ENCODE measurements at regions not wholly inside any gene's neighbourhood (a gene's known extent, or its start where the extent isn't known, plus 50 kb on each side); places are given as distances from the start of the nearest gene placed in this dataset.

DNA sequence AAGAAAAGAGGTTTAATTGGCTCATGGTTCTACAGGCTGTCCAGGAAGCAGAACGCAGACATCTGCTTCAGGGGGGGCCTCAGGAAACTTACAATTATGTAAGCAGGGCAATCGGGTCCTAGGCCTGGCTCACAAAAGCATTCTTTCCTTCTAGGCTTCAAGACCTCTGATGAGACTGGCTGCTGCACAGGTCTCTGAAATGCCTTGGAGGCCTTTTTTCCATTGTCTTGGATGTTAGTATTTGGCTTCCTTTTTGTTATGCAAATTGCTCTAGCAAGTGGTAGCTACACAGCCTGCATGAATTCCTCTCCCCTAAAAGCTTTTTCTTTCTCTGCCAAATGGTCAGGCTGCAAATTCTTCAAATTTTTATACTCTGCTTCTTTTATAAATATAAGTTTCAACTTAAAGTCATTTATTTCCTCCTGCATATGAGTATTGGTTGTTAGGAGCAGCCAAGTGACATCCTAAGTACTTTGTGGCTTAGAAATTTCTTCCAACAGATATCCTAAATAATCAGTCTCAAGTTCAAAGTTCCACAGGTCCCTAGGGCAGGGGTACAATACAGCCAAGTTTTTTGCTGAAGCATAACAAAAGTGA lies 83.1 kb upstream of the SEMA3A start:
- DNase-seq (ENCODE audit: extremely low spot score), result no peak
- POLR2A ChIA-PET, result no interaction called here
- CTCF ChIA-PET, result no interaction called here
- TF ChIP-seq, protein P1, sequence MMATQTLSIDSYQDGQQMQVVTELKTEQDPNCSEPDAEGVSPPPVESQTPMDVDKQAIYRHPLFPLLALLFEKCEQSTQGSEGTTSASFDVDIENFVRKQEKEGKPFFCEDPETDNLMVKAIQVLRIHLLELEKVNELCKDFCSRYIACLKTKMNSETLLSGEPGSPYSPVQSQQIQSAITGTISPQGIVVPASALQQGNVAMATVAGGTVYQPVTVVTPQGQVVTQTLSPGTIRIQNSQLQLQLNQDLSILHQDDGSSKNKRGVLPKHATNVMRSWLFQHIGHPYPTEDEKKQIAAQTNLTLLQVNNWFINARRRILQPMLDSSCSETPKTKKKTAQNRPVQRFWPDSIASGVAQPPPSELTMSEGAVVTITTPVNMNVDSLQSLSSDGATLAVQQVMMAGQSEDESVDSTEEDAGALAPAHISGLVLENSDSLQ (IDR thresholded peaks at IDR 0.05), result no peak
- TF ChIP-seq SUZ12 (IDR thresholded peaks at IDR 0.05) (no peak), LEF1 (IDR thresholded peaks at IDR 0.05; ENCODE audit: borderline replicate concordance) (no peak), TARDBP (IDR thresholded peaks at IDR 0.05) (no peak), BHLHE40 (IDR thresholded peaks at IDR 0.05; ENCODE audit: borderline replicate concordance) (no peak), L3MBTL2 (conservative IDR thresholded peaks at IDR 0.05) (no peak), FOXK2 (IDR thresholded peaks at IDR 0.05) (no peak), NFRKB (IDR thresholded peaks at IDR 0.05) (no peak)

DNA sequence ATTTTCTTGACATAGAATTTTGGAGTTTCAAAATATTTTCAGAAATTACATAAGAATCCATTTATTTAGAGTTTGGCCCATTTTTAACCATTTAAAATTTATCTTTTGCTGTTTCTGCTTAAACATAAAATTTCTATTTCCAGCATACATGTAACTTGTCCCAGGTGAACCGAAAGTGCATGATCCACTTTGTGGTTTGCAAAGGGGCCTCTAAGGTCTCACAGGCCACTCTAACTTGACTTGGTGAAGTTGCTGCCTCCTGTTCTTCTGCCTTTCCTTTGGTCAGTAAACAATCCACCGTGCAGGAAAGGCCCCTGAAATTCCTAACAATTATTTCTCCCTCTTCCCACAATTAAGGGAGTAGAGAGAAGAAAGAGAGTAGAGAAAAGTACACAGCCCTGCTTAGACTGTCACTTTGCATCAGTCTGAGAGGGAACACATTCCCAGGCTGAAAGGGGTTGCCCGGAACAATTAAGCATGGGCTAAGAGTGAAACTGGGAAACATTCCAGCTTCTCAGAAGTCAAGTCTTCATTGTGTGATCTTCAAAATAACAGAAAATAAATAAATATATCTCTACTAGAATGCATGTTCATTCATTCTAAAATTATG lies 79.5 kb upstream of the SEMA3A start:
- TF ChIP-seq SUZ12 (IDR thresholded peaks at IDR 0.05) (no peak), CTBP1 (IDR thresholded peaks at IDR 0.05; ENCODE audit: borderline replicate concordance) (no peak), ELF4 (IDR thresholded peaks at IDR 0.05) (no peak), BHLHE40 (IDR thresholded peaks at IDR 0.05; ENCODE audit: borderline replicate concordance) (no peak), L3MBTL2 (conservative IDR thresholded peaks at IDR 0.05) (no peak), LEF1 (IDR thresholded peaks at IDR 0.05; ENCODE audit: borderline replicate concordance) (no peak), FOXA1 (IDR thresholded peaks at IDR 0.05) (no peak), FOXM1 (IDR thresholded peaks at IDR 0.05; ENCODE audit: borderline replicate concordance) (no peak), NFRKB (IDR thresholded peaks at IDR 0.05) (no peak), TARDBP (IDR thresholded peaks at IDR 0.05) (no peak), ZNF384 (IDR thresholded peaks at IDR 0.05) (no peak), ARNT (IDR thresholded peaks at IDR 0.05) (no peak), HDGF (IDR thresholded peaks at IDR 0.05; ENCODE audit: borderline replicate concordance) (no peak), FOXK2 (IDR thresholded peaks at IDR 0.05) (no peak), SP1 (IDR thresholded peaks at IDR 0.05) (no peak)
- TF ChIP-seq, protein P1 (IDR thresholded peaks at IDR 0.05), result no peak
- DNase-seq (ENCODE audit: extremely low spot score), result no peak
- ChIA-PET POLR2A (no interaction called here), CTCF (no interaction called here)

DNA sequence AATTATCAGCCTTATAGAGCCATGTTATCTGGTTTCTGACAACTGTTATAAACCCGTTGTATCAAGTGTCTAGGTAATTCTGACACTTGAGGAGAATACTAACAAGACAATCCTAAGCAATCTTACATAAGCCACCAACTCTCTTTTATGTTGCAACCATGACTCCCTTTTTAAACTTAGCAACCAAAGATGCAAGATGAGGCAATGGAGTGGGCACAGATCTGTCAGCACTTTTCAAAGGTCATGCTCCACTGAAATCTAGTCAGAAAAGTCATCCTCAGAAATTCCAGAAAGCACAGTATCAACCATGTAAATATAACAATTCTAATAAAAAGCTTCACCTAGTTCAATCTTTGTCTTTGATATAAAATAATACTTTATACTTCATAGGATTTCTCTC lies 77.0 kb upstream of the SEMA3A start:
- ChIA-PET POLR2A (no interaction called here), CTCF (interaction anchor here (0.5 kb wide), 1 partner anchor 1957 kb away, joined by 3 read pairs; no protein-coding TSS in a partner anchor)
- TF ChIP-seq SP1 (IDR thresholded peaks at IDR 0.05) (no peak), FOXA1 (IDR thresholded peaks at IDR 0.05) (no peak), ZNF384 (IDR thresholded peaks at IDR 0.05) (no peak), ARNT (IDR thresholded peaks at IDR 0.05) (no peak), L3MBTL2 (conservative IDR thresholded peaks at IDR 0.05) (no peak), BHLHE40 (IDR thresholded peaks at IDR 0.05; ENCODE audit: borderline replicate concordance) (no peak), FOXM1 (IDR thresholded peaks at IDR 0.05; ENCODE audit: borderline replicate concordance) (no peak), ELF4 (IDR thresholded peaks at IDR 0.05) (no peak), SUZ12 (IDR thresholded peaks at IDR 0.05) (no peak), CTBP1 (IDR thresholded peaks at IDR 0.05; ENCODE audit: borderline replicate concordance) (no peak), NFRKB (IDR thresholded peaks at IDR 0.05) (no peak), FOXK2 (IDR thresholded peaks at IDR 0.05) (no peak), TARDBP (IDR thresholded peaks at IDR 0.05) (no peak), LEF1 (IDR thresholded peaks at IDR 0.05; ENCODE audit: borderline replicate concordance) (no peak), HDGF (IDR thresholded peaks at IDR 0.05; ENCODE audit: borderline replicate concordance) (no peak)
- TF ChIP-seq, protein P1 (IDR thresholded peaks at IDR 0.05), result no peak
- DNase-seq (ENCODE audit: extremely low spot score), result no peak

DNA sequence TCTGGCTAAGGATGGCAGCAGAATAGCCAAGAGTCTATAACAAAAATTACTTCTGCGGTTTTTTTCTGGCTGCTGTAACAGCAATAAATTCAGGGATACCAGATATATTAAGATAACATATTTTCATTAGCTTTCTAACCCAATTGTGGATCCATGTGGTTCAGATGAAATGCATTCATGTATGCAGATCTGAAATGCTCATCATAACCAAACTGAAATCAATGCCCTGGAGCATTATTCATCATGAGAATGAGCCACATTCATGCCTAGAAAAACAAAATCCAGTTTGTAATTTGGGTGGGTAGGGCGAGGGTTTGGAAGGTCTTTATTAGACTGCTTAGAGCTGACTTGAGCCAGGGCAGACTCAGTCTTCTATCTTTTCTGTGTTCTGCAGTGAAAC lies 69.8 kb upstream of the SEMA3A start:
- POLR2A ChIA-PET, result no interaction called here
- DNase-seq (ENCODE audit: extremely low spot score), result no peak
- CTCF ChIA-PET, result no interaction called here
- no peak for TF ChIP-seq SUZ12 (IDR thresholded peaks at IDR 0.05)
- TF ChIP-seq NFRKB (IDR thresholded peaks at IDR 0.05), result no peak
- no peak for TF ChIP-seq CTBP1 (IDR thresholded peaks at IDR 0.05; ENCODE audit: borderline replicate concordance)
- TF ChIP-seq ARNT (IDR thresholded peaks at IDR 0.05), result no peak
- TF ChIP-seq, protein P1 (IDR thresholded peaks at IDR 0.05), result no peak
- no peak for TF ChIP-seq FOXM1 (IDR thresholded peaks at IDR 0.05; ENCODE audit: borderline replicate concordance)
- no peak for TF ChIP-seq TARDBP (IDR thresholded peaks at IDR 0.05)
- no peak for TF ChIP-seq L3MBTL2 (conservative IDR thresholded peaks at IDR 0.05)
- no peak for TF ChIP-seq BHLHE40 (IDR thresholded peaks at IDR 0.05; ENCODE audit: borderline replicate concordance)
- no peak for TF ChIP-seq HDGF (IDR thresholded peaks at IDR 0.05; ENCODE audit: borderline replicate concordance)
- no peak for TF ChIP-seq LEF1 (IDR thresholded peaks at IDR 0.05; ENCODE audit: borderline replicate concordance)
- TF ChIP-seq FOXA1 (IDR thresholded peaks at IDR 0.05), result no peak
- no peak for TF ChIP-seq SP1 (IDR thresholded peaks at IDR 0.05)
- no peak for TF ChIP-seq ZNF384 (IDR thresholded peaks at IDR 0.05)
- no peak for TF ChIP-seq FOXK2 (IDR thresholded peaks at IDR 0.05)
- TF ChIP-seq ELF4 (IDR thresholded peaks at IDR 0.05), result no peak

DNA sequence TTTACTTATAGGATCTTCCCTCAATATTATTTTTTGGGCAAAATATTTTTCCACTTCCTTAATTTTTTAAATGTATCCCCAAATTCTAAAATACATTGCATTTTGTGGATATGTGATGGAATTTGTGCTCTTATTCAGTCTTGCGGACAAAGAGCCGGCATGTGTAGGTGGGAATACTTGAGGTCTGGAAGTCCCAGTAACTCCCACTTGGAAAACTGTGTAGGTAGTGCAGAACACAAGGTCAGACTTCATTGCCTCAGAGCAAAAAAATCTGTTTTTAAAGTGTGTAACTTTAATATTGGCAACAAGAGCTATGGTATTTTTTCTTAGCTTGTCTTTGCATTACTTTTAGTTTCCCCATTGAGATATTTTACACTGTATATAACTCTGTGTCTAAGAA lies 68.5 kb upstream of the SEMA3A start:
- no peak for DNase-seq (ENCODE audit: extremely low spot score)
- TF ChIP-seq ARNT (IDR thresholded peaks at IDR 0.05), result no peak
- no peak for TF ChIP-seq BHLHE40 (IDR thresholded peaks at IDR 0.05; ENCODE audit: borderline replicate concordance)
- no peak for TF ChIP-seq TARDBP (IDR thresholded peaks at IDR 0.05)
- no peak for TF ChIP-seq ZNF384 (IDR thresholded peaks at IDR 0.05)
- no peak for TF ChIP-seq FOXM1 (IDR thresholded peaks at IDR 0.05; ENCODE audit: borderline replicate concordance)
- no peak for TF ChIP-seq ELF4 (IDR thresholded peaks at IDR 0.05)
- no peak for TF ChIP-seq SUZ12 (IDR thresholded peaks at IDR 0.05)
- TF ChIP-seq NFRKB (IDR thresholded peaks at IDR 0.05), result no peak
- no peak for TF ChIP-seq FOXK2 (IDR thresholded peaks at IDR 0.05)
- no peak for TF ChIP-seq CTBP1 (IDR thresholded peaks at IDR 0.05; ENCODE audit: borderline replicate concordance)
- TF ChIP-seq HDGF (IDR thresholded peaks at IDR 0.05; ENCODE audit: borderline replicate concordance), result no peak
- TF ChIP-seq FOXA1 (IDR thresholded peaks at IDR 0.05), result no peak
- TF ChIP-seq, protein P1 (IDR thresholded peaks at IDR 0.05), result no peak
- TF ChIP-seq L3MBTL2 (conservative IDR thresholded peaks at IDR 0.05), result no peak
- ChIA-PET CTCF (no interaction called here), POLR2A (no interaction called here)

All from HEK293T (cell line).